DND-41 (cell line): ENCODE measurements at regions not wholly inside any gene's neighbourhood (a gene's known extent, or its start where the extent isn't known, plus 50 kb on each side); places are given as distances from the start of the nearest gene placed in this dataset.
"Not testable (repeated sequence)": the region's sequence is repeated elsewhere in the genome, so short reads cannot be mapped to it uniquely, and the experiment has no call there.

Experiments
- ATAC-seq: fragments of 200-7000 bp; cut with Tn5 transposase; 3 replicates; pipeline ENCODE4 v1.9.1; 2021; ENCODE audit warnings: low read depth; ENCODE audit not compliant: insufficient read depth
- DNase-seq: peaks from one replicate; pipeline ENCODE4 v3.0.0-alpha.2; 2020
- H2AFZ ChIP-seq: 2 replicates; pipeline ENCODE4 v1.6.0; 2012; ENCODE audit warnings: low read depth, low read length
- H3K27ac ChIP-seq: 2 replicates; pipeline ENCODE4 v1.5.1; 2012; ENCODE audit warnings: low read length, inconsistent platforms
- H3K27me3 ChIP-seq: fragments of 200-600 bp; sonication (generic); 2 replicates; pipeline ENCODE4 v1.6.0; 2012; ENCODE audit warnings: low read length, mild to moderate bottlenecking, inconsistent platforms; ENCODE audit not compliant: insufficient read depth, poor library complexity
- H3K36me3 ChIP-seq: 2 replicates; pipeline ENCODE4 v1.5.1; 2012; ENCODE audit warnings: low read length, inconsistent platforms; ENCODE audit not compliant: insufficient read depth
- H3K4me1 ChIP-seq: 2 replicates; pipeline ENCODE4 v1.5.1; 2012; ENCODE audit warnings: mild to moderate bottlenecking, low read length; ENCODE audit not compliant: insufficient read depth
- H3K4me2 ChIP-seq: 2 replicates; pipeline ENCODE4 v1.6.0; 2012; ENCODE audit warnings: mild to moderate bottlenecking, moderate library complexity, low read length, inconsistent platforms; ENCODE audit not compliant: insufficient read depth
- H3K4me3 ChIP-seq, 2 experiments: fragments of 200-600 bp in 1 of 2; shearing (Covaris generic) in 1 of 2; 2 replicates each; pipeline ENCODE4 v1.5.1; 2012 to 2016; ENCODE audit warnings: inconsistent platforms in 2 of 2, low read length in 2 of 2, mild to moderate bottlenecking in 2 of 2, low read depth in 1 of 2, moderate library complexity in 1 of 2
- H3K79me2 ChIP-seq: 2 replicates; pipeline ENCODE4 v1.6.0; 2012; ENCODE audit warnings: low read length, inconsistent platforms; ENCODE audit not compliant: insufficient read depth
- H3K9ac ChIP-seq: 2 replicates; pipeline ENCODE4 v1.6.0; 2012; ENCODE audit warnings: low read depth, mild to moderate bottlenecking, inconsistent platforms, low read length, moderate library complexity
- H3K9me3 ChIP-seq: 2 replicates; pipeline ENCODE4 v1.5.1; 2012; ENCODE audit warnings: low read length, moderate library complexity, mild to moderate bottlenecking, inconsistent platforms; ENCODE audit not compliant: insufficient read depth, severe bottlenecking
- H4K20me1 ChIP-seq: 2 replicates; pipeline ENCODE4 v1.6.0; 2012; ENCODE audit warnings: low read length; ENCODE audit not compliant: insufficient read depth
- CTCF ChIP-seq: IDR thresholded peaks from 2 replicates; pipeline ENCODE4 v1.5.1; 2012; ENCODE audit warnings: borderline replicate concordance, low read length, moderate library complexity, mild to moderate bottlenecking; ENCODE audit not compliant: poor library complexity, severe bottlenecking; ENCODE audit errors: extremely low read depth
- EZH2 ChIP-seq: IDR thresholded peaks from 3 replicates; pipeline ENCODE4 v1.6.1; 2012; ENCODE audit warnings: borderline replicate concordance, low read depth, mild to moderate bottlenecking, moderate library complexity, low read length, inconsistent platforms; ENCODE audit not compliant: severe bottlenecking

GRCh38 chr2:230602562-230603230, 109.9 kb upstream of the CAB39 start:
- peak overlapping the region; percentile 44 for H3K9ac ChIP-seq
- H3K9me3 ChIP-seq = no peaks in the 10 kb centered on the region
- H3K79me2 ChIP-seq = no peaks in the 10 kb centered on the region
- peak overlapping the region in 1 of 2 experiments; percentile 41; a peak in 2 of 4 replicates for H3K4me3 ChIP-seq
- ATAC-seq (peak; percentile 91), DNase-seq (peak; percentile 91)
- H3K4me1 ChIP-seq = peaks cover 44% of the 10 kb centered on the region
- no peaks in the 10 kb centered on the region for H4K20me1 ChIP-seq
- H3K27me3 ChIP-seq = no peaks in the 10 kb centered on the region
- TF ChIP-seq EZH2 (no peak), CTCF (peak; percentile 11)
- H2AFZ ChIP-seq = peak overlapping the region; percentile 88
- H3K4me2 ChIP-seq = peak overlapping the region; percentile 56
- H3K27ac ChIP-seq = peak overlapping the region; percentile 96
- H3K36me3 ChIP-seq = no peaks in the 10 kb centered on the region

- H3K79me2 ChIP-seq, ATAC-seq, H4K20me1 ChIP-seq, H3K36me3 ChIP-seq, H3K9me3 ChIP-seq, H3K27me3 ChIP-seq, H3K4me3 ChIP-seq, H3K9ac ChIP-seq, DNase-seq: not testable (repeated sequence)
- Histone ChIP-seq H3K4me2 (peak overlapping the region; percentile 56), H3K4me1 (peaks cover 44% of the 10 kb centered on the region), H3K27ac (peak overlapping the region; percentile 96), H2AFZ (peak overlapping the region; percentile 88)
Observed at GRCh38 chr2:230603317-230603716, 109.3 kb upstream of the CAB39 start.

GRCh38 chr2:230604158-230604557, 108.5 kb upstream of the CAB39 start:
- not testable (repeated sequence) for H3K4me3 ChIP-seq, H3K27me3 ChIP-seq, H3K9me3 ChIP-seq, H4K20me1 ChIP-seq, H3K9ac ChIP-seq, DNase-seq, H3K79me2 ChIP-seq, ATAC-seq, H2AFZ ChIP-seq, H3K36me3 ChIP-seq, H3K4me2 ChIP-seq
- Histone ChIP-seq H3K4me1 (peaks cover 44% of the 10 kb centered on the region), H3K27ac (peak overlapping the region; percentile 96; the same call in 1 of the 2 replicates)

- no peaks in the 10 kb centered on the region for H3K9me3 ChIP-seq
- ATAC-seq = no peak
- no peak overlapping the region for H3K4me3 ChIP-seq
- H4K20me1 ChIP-seq = no peaks in the 10 kb centered on the region
- H3K27me3 ChIP-seq = no peaks in the 10 kb centered on the region
- no peak overlapping the region for H3K4me2 ChIP-seq
- H3K79me2 ChIP-seq = no peaks in the 10 kb centered on the region
- H2AFZ ChIP-seq = no peak overlapping the region
- H3K9ac ChIP-seq = no peak overlapping the region
- H3K4me1 ChIP-seq = peaks cover 6% of the 10 kb centered on the region
- TF ChIP-seq CTCF = no peak
- TF ChIP-seq EZH2 = no peak
- DNase-seq = no peak
- no peaks in the 10 kb centered on the region for H3K36me3 ChIP-seq
- H3K27ac ChIP-seq = no peak overlapping the region
Observed at GRCh38 chr2:230614040-230614439, 98.6 kb upstream of the CAB39 start.
